Endothelial cell of umbilical vein (primary cell): ENCODE measurements at regions not wholly inside any gene's neighbourhood (a gene's known extent, or its start where the extent isn't known, plus 50 kb on each side); places are given as distances from the start of the nearest gene placed in this dataset.

Experiments
- BruUV-seq: library from RNA; stranded (reverse); fragments of 400-500 nt; replicated peaks from 2 replicates; lab custom pipeline; 2021; lab: Mats Ljungman, UMichigan
- CTCF ChIA-PET: fragments of 300-600, 350-600 bp; sonication (Branson Sonifier 250); formaldehyde crosslinking; loops from one replicate; lab custom pipeline; 2021; ENCODE audit warnings: antibody characterized with exemption, inconsistent platforms; lab: Charles Lee
- POLR2A ChIA-PET: fragments of 300-600, 350-600 bp; sonication (Branson Sonifier 250); formaldehyde crosslinking; loops from one replicate; lab custom pipeline; 2021; ENCODE audit warnings: antibody characterized with exemption, inconsistent platforms; lab: Charles Lee
- DNase-seq: peaks from one replicate; pipeline ENCODE4 v3.0.0-alpha.2; 2011; ENCODE audit warnings: low read depth, low spot score
- FAIRE-seq: peaks from 2 replicates; lab custom pipeline; 2011; peaks lifted over from hg19 to GRCh38; lab: Jason Lieb, UNC
- H2AFZ ChIP-seq: 2 replicates; pipeline ENCODE4 v1.6.0; 2012; ENCODE audit warnings: low read depth, low read length, control low read depth, inconsistent platforms
- H3K27ac ChIP-seq: 2 replicates; pipeline ENCODE4 v1.5.1; 2011; ENCODE audit warnings: low read depth, mild to moderate bottlenecking, control low read depth, low read length, moderate library complexity; ENCODE audit not compliant: insufficient read depth
- H3K27me3 ChIP-seq, 2 experiments: 2 replicates each; pipeline versions ENCODE4 v1.6.0 to v1.6.1; 2011; ENCODE audit warnings: low read length in 2 of 2, mixed read lengths in 1 of 2; ENCODE audit not compliant: control insufficient read depth in 2 of 2, insufficient read depth in 2 of 2
- H3K36me3 ChIP-seq, 2 experiments: 2 replicates in 1 of 2; 3 replicates in 1 of 2; pipeline ENCODE4 v1.5.1; 2011; ENCODE audit warnings: low read length in 2 of 2, mild to moderate bottlenecking in 1 of 2, moderate library complexity in 1 of 2; ENCODE audit not compliant: control insufficient read depth in 2 of 2, insufficient read depth in 2 of 2; ENCODE audit errors: extremely low read depth in 1 of 2
- H3K4me1 ChIP-seq: 3 replicates; pipeline ENCODE4 v1.5.1; 2011; ENCODE audit warnings: mild to moderate bottlenecking, low read length; ENCODE audit not compliant: control insufficient read depth, insufficient read depth; ENCODE audit errors: extremely low read depth
- H3K4me2 ChIP-seq: 2 replicates; pipeline ENCODE4 v1.6.1; 2011; ENCODE audit warnings: low read length, control low read depth, mixed read lengths; ENCODE audit not compliant: insufficient read depth
- H3K4me3 ChIP-seq, 3 experiments: fragments of 200-600 bp in 1 of 3; sonication (generic), shearing (Covaris generic) in 1 of 3; replicated peaks in 1 of 3; 2 replicates each; pipeline ENCODE4 v1.5.1; 2011 to 2016; ENCODE audit warnings: control low read depth in 3 of 3, low read length in 3 of 3, mild to moderate bottlenecking in 2 of 3, inconsistent platforms in 1 of 3, low read depth in 1 of 3, moderate library complexity in 1 of 3; ENCODE audit not compliant: insufficient read depth in 1 of 3
- H3K79me2 ChIP-seq: 2 replicates; pipeline ENCODE4 v1.6.0; 2012; ENCODE audit warnings: low read length, inconsistent platforms; ENCODE audit not compliant: control insufficient read depth, insufficient read depth
- H3K9ac ChIP-seq: replicated peaks from 2 replicates; pipeline ENCODE3; 2011; ENCODE audit warnings: low read length, control low read depth; ENCODE audit not compliant: insufficient read depth; ENCODE audit errors: extremely low read depth
- H3K9me1 ChIP-seq: replicated peaks from 3 replicates; pipeline ENCODE4 v1.6.0; 2011; ENCODE audit warnings: mild to moderate bottlenecking, low read length; ENCODE audit not compliant: control insufficient read depth, insufficient read depth; ENCODE audit errors: extremely low read depth
- H3K9me3 ChIP-seq: replicated peaks from 2 replicates; pipeline ENCODE4 v1.5.1; 2012; ENCODE audit warnings: low read length, inconsistent platforms; ENCODE audit not compliant: control insufficient read depth, insufficient read depth
- H4K20me1 ChIP-seq: replicated peaks from 2 replicates; pipeline ENCODE3; 2011; ENCODE audit warnings: mild to moderate bottlenecking, low read length; ENCODE audit not compliant: control insufficient read depth, insufficient read depth; ENCODE audit errors: extremely low read depth
- CTCF ChIP-seq, 2 donors: IDR thresholded peaks; 1 replicate in 1 of 2; 2 replicates in 1 of 2; pipeline ENCODE4 v1.5.1; 2011; ENCODE audit warnings: low read length in 2 of 2, mild to moderate bottlenecking in 2 of 2, moderate library complexity in 2 of 2, control low read depth in 1 of 2, inconsistent platforms in 1 of 2, low read depth in 1 of 2; ENCODE audit not compliant: insufficient read depth in 1 of 2; ENCODE audit errors: extremely low read depth in 1 of 2
- EZH2 ChIP-seq: IDR thresholded peaks from 2 replicates; pipeline ENCODE4 v1.6.1; 2012; ENCODE audit warnings: borderline replicate concordance, low read depth, mild to moderate bottlenecking, moderate library complexity, low read length, inconsistent platforms; ENCODE audit not compliant: severe bottlenecking
- FOS ChIP-seq: IDR thresholded peaks from 2 replicates; pipeline ENCODE4 v1.6.1; 2011; ENCODE audit warnings: mild to moderate bottlenecking, low read length, moderate library complexity, borderline replicate concordance; ENCODE audit not compliant: insufficient read depth
- GATA2 ChIP-seq: IDR thresholded peaks from 2 replicates; pipeline ENCODE4 v1.7.0; 2011; ENCODE audit warnings: low read depth, mild to moderate bottlenecking, moderate library complexity, mixed read lengths, low read length; ENCODE audit not compliant: insufficient read length, insufficient read depth
- JUN ChIP-seq: IDR thresholded peaks from 2 replicates; pipeline ENCODE4 v1.6.1; 2011; ENCODE audit warnings: borderline replicate concordance, low read depth; ENCODE audit not compliant: insufficient read length, insufficient read depth
- MAX ChIP-seq: IDR thresholded peaks from 2 replicates; pipeline ENCODE4 v1.6.1; 2011; ENCODE audit not compliant: insufficient read depth, insufficient read length
- MYC ChIP-seq: IDR thresholded peaks from one replicate; pipeline ENCODE4 v1.6.1; 2011; ENCODE audit warnings: mild to moderate bottlenecking, low read depth, low read length
- POLR2A ChIP-seq: IDR thresholded peaks from 2 replicates; pipeline ENCODE4 v1.6.1; 2012; ENCODE audit warnings: low read depth, mild to moderate bottlenecking, control low read depth, low read length
- POLR2AphosphoS5 ChIP-seq: IDR thresholded peaks from 2 replicates; pipeline ENCODE4 v1.6.1; 2012; ENCODE audit warnings: low read depth, mild to moderate bottlenecking, control low read depth, low read length, moderate library complexity; ENCODE audit not compliant: insufficient read depth
- dilution Hi-C: fragments of 300-500 bp; cut with MboI; formaldehyde crosslinking; loops from one replicate; pipeline ENCODE4 v1.15.0; 2019; ENCODE audit warnings: low sequenced_read_pairs; ENCODE audit not compliant: extremely low pct_ligation_motif_present
- intact Hi-C: fragments of 100-400 bp; cut with micrococcal nuclease; formaldehyde crosslinking; loops from one replicate; pipeline ENCODE4 v1.10.0; 2022

DNA sequence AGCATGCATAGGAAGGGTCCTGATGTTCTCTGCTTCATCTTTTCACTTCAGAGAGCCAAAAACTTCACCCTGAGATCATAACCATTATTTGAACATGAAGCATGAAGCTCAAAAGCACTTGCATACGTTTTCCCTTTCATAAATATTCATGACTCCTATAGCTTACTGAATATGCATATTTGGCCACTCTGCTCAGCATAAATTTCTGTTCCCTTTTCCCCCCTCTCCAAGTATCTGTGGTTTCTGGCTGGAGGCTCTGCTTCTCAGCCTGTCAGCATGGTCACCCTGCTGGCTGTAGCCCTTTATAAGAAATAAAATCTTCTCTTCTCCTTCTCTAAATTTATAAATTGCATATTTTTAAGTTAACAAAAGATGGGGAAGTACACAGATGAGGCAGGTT lies 384.7 kb upstream of the AGA start:
- FAIRE-seq: no peak
- ChIA-PET CTCF (no interaction called here), POLR2A (no interaction called here)
- Histone ChIP-seq H3K9ac (no peak overlapping the region), H3K9me3 (peaks cover 1% of the 10 kb centered on the region), H3K4me3 (no peak overlapping the region), H3K79me2 (no peaks in the 10 kb centered on the region), H3K9me1 (no peaks in the 10 kb centered on the region), H2AFZ (no peak overlapping the region), H3K36me3 (no peaks in the 10 kb centered on the region), H3K27me3 (no peaks in the 10 kb centered on the region), H4K20me1 (no peaks in the 10 kb centered on the region), H3K4me1 (no peaks in the 10 kb centered on the region), H3K27ac (no peak overlapping the region), H3K4me2 (no peak overlapping the region)
- dilution Hi-C loops (no loop called here), intact Hi-C loops (no loop called here)
- DNase-seq: no peak
- BruUV-seq: no TSS peak
- TF ChIP-seq POLR2AphosphoS5 (no peak), POLR2A (no peak), CTCF (IDR thresholded peaks at IDR 0.05; ENCODE audit: extremely low read depth in 1 of 2, insufficient read depth in 1 of 2, low read depth in 1 of 2, low read length in 2 of 2) (no peak), EZH2 (no peak), GATA2 (no peak), JUN (no peak)

GRCh38 chr4:177841258-177841657 lies 399.0 kb upstream of the AGA start:
- no peak for FAIRE-seq
- no TSS peak for BruUV-seq

More at GRCh38 chr4:177841258-177841657, 399.0 kb upstream of the AGA start:
- Histone ChIP-seq H3K79me2 (no peaks in the 10 kb centered on the region), H4K20me1 (no peaks in the 10 kb centered on the region), H3K4me2 (no peak overlapping the region), H3K4me1 (no peaks in the 10 kb centered on the region), H3K36me3 (no peaks in the 10 kb centered on the region), H3K9me3 (no peaks in the 10 kb centered on the region), H3K27me3 (no peaks in the 10 kb centered on the region), H2AFZ (no peak overlapping the region), H3K9me1 (no peaks in the 10 kb centered on the region), H3K9ac (no peak overlapping the region), H3K4me3 (no peak overlapping the region), H3K27ac (no peak overlapping the region)
- ChIA-PET CTCF (no interaction called here), POLR2A (no interaction called here)
- DNase-seq: no peak
- intact Hi-C loops: no loop called here
- no peak for TF ChIP-seq JUN
- no peak for TF ChIP-seq FOS
- TF ChIP-seq GATA2: no peak
- TF ChIP-seq EZH2: no peak
- TF ChIP-seq POLR2A: no peak
- no peak for TF ChIP-seq POLR2AphosphoS5
- no peak for TF ChIP-seq CTCF (IDR thresholded peaks at IDR 0.05; ENCODE audit: extremely low read depth in 1 of 2, insufficient read depth in 1 of 2, low read depth in 1 of 2, low read length in 2 of 2)
- no peak for TF ChIP-seq MYC
- no peak for TF ChIP-seq MAX
- dilution Hi-C loops: no loop called here
